Bone marrow (tissue), 2 donors: ENCODE measurements at regions not wholly inside any gene's neighbourhood (a gene's known extent, or its start where the extent isn't known, plus 50 kb on each side); places are given as distances from the start of the nearest gene placed in this dataset.
"Not testable (repeated sequence)": the region's sequence is repeated elsewhere in the genome, so short reads cannot be mapped to it uniquely, and the experiment has no call there.

Experiments used
- DNase-seq, 2 donors: peaks; one replicate each; lab custom pipeline; 2025; lab: John Stamatoyannopoulos, UW

GRCh38 chr7:153224890-153225289 lies 465.3 kb downstream of the ACTR3B start:
- no peak for DNase-seq

- DNase-seq = not testable (repeated sequence)
These were observed 485.6 kb downstream of the ACTR3B start for GRCh38 chr7:153245136-153245535.

GRCh38 chr7:153245809-153246208 lies 486.3 kb downstream of the ACTR3B start:
- no peak for DNase-seq

- DNase-seq = no peak
These were observed 488.4 kb downstream of the ACTR3B start for GRCh38 chr7:153247926-153248325.

- DNase-seq = no peak
These were observed 499.1 kb downstream of the ACTR3B start for GRCh38 chr7:153258686-153259085.

GRCh38 chr7:153276394-153276793 lies 516.8 kb downstream of the ACTR3B start:
- no peak for DNase-seq

- no peak for DNase-seq
These were observed 527.2 kb downstream of the ACTR3B start for GRCh38 chr7:153286763-153287162.

- no peak for DNase-seq
These were observed 530.5 kb downstream of the ACTR3B start for GRCh38 chr7:153290066-153290465.

GRCh38 chr7:153297141-153297540 lies 537.6 kb downstream of the ACTR3B start:
- DNase-seq = no peak

- no peak for DNase-seq
These were observed 542.4 kb downstream of the ACTR3B start for GRCh38 chr7:153301936-153302335.

- no peak for DNase-seq
These were observed 560.5 kb downstream of the ACTR3B start for GRCh38 chr7:153320005-153320404.

- DNase-seq = no peak
These were observed 561.1 kb downstream of the ACTR3B start for GRCh38 chr7:153320681-153321080.

GRCh38 chr7:153322991-153323390 lies 563.4 kb downstream of the ACTR3B start:
- no peak for DNase-seq

GRCh38 chr7:153324094-153324493 lies 564.5 kb downstream of the ACTR3B start:
- no peak for DNase-seq

- no peak for DNase-seq
These were observed 568.1 kb downstream of the ACTR3B start for GRCh38 chr7:153327683-153328082.

GRCh38 chr7:153331427-153331826 lies 571.9 kb downstream of the ACTR3B start:
- no peak for DNase-seq

- peak in 1 of 2 donors; percentile 49 for DNase-seq
These were observed 594.5 kb downstream of the ACTR3B start for GRCh38 chr7:153354071-153354470.

- no peak for DNase-seq
These were observed 610.5 kb downstream of the ACTR3B start for GRCh38 chr7:153370092-153370491.

GRCh38 chr7:153380636-153381035 lies 621.1 kb downstream of the ACTR3B start:
- no peak for DNase-seq

GRCh38 chr7:153381275-153382040 lies 621.9 kb downstream of the ACTR3B start:
- no peak for DNase-seq

- no peak for DNase-seq
These were observed 623.1 kb downstream of the ACTR3B start for GRCh38 chr7:153382641-153383101.

GRCh38 chr7:153383781-153384180 lies 624.2 kb downstream of the ACTR3B start:
- DNase-seq = no peak

- DNase-seq = no peak
These were observed 626.0 kb downstream of the ACTR3B start for GRCh38 chr7:153385502-153385901.

GRCh38 chr7:153386556-153386955 lies 627.0 kb downstream of the ACTR3B start:
- no peak for DNase-seq
